ENCODE measurements at regions not wholly inside any gene's neighbourhood (a gene's known extent, or its start where the extent isn't known, plus 50 kb on each side); places are given as distances from the start of the nearest gene placed in this dataset.

GRCh38 chr17:33602981-33603380, 309.9 kb upstream of the ASIC2 start:
- no peak for TF ChIP-seq GATA3 (IDR thresholded peaks at IDR 0.05; ENCODE audit: low read depth, low read length)
- TF ChIP-seq GATA2 (IDR thresholded peaks at IDR 0.05; ENCODE audit: low read depth, low read length): no peak

GRCh38 chr17:33603789-33604188, 310.7 kb upstream of the ASIC2 start:
- TF ChIP-seq GATA2 (IDR thresholded peaks at IDR 0.05; ENCODE audit: low read depth, low read length): no peak
- TF ChIP-seq GATA3 (IDR thresholded peaks at IDR 0.05; ENCODE audit: low read depth, low read length): no peak

DNA sequence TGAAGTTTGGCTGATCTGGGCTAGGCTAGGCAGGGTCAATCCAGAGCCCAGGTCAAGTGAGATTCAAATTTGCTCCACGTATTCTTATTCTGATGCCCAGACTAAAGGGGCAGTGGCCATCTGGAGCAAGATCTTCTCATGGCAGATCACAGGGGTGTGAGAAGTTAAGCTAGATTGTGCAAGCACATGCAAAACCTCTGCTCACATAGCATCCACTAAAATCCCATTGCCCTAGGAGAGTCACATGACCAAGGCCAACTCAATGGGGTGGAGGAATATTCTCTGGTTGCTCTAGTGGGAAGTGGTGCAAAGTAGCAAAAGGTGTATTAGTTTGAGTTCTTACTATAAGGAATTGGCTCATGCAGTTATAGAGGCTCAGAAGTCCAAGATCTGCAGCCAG, 318.4 kb upstream of the ASIC2 start:
- TF ChIP-seq GATA3 (IDR thresholded peaks at IDR 0.05; ENCODE audit: low read depth, low read length): no peak
- TF ChIP-seq GATA2 (IDR thresholded peaks at IDR 0.05; ENCODE audit: low read depth, low read length): no peak

DNA sequence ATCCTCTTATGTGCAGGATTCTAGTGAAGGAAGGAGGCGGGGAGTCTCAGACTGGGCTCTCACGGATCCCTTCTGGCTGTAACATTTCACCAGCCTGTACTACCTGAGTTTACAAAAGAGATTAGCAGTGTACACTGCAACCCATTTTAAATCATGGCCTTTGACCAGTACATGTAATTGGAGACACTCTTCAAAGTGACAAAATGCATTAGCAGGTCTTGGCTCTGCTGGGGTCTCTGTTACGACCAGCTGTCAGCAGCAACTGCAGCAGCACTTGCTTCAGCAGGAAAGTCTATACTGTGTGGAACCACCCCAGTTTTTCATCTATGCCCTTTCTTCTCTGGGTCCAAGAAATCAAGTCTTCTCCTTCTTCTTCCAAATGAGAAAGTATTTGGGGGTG, 322.8 kb upstream of the ASIC2 start:
- TF ChIP-seq GATA2 (IDR thresholded peaks at IDR 0.05; ENCODE audit: low read depth, low read length) (no peak), GATA3 (IDR thresholded peaks at IDR 0.05; ENCODE audit: low read depth, low read length) (no peak)

GRCh38 chr17:33623841-33624240, 330.7 kb upstream of the ASIC2 start:
- TF ChIP-seq GATA3 (IDR thresholded peaks at IDR 0.05; ENCODE audit: low read depth, low read length) (no peak), GATA2 (IDR thresholded peaks at IDR 0.05; ENCODE audit: low read depth, low read length) (no peak)

DNA sequence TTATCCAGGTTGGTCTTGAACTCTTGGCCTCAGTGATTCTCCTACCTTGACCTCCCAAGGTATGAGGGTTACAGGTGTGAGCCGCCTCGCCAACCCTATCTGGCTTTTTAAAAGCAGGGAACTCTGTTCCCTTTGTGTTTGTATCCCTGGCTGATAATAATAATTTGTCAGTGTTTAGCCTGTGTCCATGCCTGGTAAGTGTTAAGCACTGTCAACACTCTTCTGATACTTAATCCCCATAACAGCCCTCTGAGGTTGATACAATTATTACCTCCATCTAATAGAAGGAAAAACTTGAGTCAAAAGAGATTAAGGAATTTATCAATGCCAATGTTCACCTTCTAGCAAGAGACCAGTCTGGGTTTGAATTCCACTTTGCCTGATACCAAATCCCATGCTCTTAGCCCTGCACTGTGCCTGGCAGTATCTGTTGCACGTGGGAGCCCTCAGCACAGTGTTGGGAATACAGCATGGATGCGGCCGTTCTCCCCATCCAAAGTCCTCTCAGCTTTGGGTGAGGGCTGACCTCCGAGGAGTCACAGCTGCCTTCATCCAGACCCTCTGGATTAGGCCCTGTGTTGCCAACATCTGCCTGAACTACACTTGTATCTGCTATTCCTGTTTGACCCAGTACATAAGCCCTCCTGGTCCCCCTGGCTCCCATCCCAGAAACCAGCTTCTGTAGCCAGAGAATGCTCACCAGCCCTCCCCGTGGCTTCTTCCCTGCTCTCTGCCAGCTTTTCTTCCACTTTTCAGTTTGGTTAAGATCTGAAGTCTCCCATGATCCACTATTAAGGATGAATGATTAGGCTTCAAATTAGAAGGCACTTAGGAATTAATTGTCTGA, 335.6 kb upstream of the ASIC2 start:
- TF ChIP-seq GATA2 (IDR thresholded peaks at IDR 0.05; ENCODE audit: low read depth, low read length) (no peak), GATA3 (IDR thresholded peaks at IDR 0.05; ENCODE audit: low read depth, low read length) (no peak)

DNA sequence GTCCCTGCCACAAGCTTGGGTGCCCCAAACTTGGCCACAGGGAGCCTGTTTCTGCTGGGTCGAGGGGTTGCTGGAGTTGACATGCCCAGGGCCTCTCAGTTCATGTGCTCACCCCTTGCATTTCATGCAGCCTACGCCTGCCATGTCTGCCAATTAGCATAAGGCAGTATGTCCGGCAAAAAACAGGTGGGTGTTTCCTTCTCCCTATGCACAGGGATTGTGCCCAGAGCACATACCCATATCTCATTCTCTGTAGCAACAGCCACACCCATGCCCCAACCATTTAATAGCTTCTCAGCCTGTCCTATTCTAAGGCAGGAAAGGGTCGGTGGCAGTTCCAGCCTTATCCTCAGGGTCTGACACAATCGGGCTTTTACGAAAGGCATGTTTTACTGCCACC, 340.4 kb upstream of the ASIC2 start:
- no peak for TF ChIP-seq GATA2 (IDR thresholded peaks at IDR 0.05; ENCODE audit: low read depth, low read length)
- TF ChIP-seq GATA3 (IDR thresholded peaks at IDR 0.05; ENCODE audit: low read depth, low read length): no peak

DNA sequence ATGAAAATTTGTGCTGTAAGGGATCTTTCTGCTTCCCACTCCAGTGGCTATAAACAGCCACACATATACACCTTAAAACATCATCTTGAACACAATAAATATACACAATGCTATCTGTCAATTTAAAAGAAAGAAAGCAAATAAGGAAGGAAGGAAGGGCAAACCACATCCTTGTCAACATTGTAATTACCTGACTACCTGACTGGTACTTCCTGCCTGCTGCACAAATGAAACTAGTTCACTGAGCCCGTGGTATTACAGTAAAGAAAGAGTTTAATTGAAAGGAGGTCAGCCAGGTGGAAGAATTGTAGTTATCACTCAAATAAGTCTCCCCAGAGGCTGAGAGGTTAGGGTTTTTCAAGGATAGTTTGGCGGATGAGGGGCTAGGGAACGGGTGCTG, 344.4 kb upstream of the ASIC2 start:
- TF ChIP-seq GATA3 (IDR thresholded peaks at IDR 0.05; ENCODE audit: low read depth, low read length): no peak

DNA sequence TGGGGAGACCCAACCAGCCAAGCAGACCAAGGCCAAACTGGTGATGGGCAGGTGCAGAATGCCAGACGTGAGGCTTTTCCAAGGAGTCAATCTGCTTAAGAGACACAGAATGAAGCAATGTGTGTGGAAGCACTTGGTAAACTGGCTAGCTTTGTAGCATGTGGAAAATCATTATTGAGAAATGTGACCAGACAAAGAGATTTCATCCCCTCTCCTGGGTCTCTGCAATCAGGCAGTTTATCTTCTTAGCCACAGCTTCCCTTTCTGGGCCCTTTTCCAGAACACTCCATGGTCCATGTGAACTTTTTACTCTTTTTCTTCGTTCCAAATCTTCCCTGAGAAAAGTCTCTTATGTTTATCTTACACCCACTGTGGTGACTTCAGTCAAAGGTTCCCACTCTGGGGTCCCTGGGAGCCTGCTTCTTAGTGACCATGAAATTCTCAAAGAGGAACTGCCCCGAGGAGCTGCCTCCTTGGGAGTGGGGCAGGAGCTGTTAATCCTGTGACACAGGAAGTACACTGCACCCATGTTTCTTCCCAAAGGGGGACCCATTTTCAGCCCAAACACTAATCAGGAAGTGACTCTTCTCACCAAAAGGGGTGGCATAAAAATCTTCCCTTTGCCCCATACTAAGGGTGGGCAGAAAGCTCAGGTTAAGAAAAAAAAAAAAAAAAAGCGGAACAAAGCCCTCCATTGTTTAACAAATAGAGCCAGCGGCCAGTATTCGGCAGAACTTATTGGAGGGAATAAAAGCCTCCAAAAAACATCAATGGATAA, 346.2 kb upstream of the ASIC2 start:
- TF ChIP-seq GATA2 (IDR thresholded peaks at IDR 0.05; ENCODE audit: low read depth, low read length): no peak
- TF ChIP-seq GATA3 (IDR thresholded peaks at IDR 0.05; ENCODE audit: low read depth, low read length): no peak

GRCh38 chr17:33640629-33641028, 347.5 kb upstream of the ASIC2 start:
- TF ChIP-seq GATA2 (IDR thresholded peaks at IDR 0.05; ENCODE audit: low read depth, low read length) (no peak), GATA3 (IDR thresholded peaks at IDR 0.05; ENCODE audit: low read depth, low read length) (no peak)

DNA sequence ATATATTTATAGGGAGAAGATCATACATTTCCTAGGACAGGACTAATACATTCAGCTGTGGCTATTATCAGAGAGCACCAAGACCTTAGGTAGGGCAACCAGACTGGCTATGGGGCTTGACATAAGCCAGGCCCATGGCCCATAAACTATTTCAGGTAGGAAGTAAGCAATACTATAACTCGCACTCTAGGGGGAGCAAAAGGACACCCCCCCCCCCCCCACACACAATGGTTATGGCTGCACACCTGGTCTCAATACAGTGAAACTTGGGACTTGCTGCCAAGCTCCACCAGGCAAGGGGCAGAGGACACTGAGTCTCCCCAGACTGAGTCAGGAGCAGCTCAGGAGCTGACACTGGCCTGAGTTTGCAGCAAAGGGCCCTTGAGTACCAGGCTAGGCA, 348.9 kb upstream of the ASIC2 start:
- no peak for TF ChIP-seq GATA2 (IDR thresholded peaks at IDR 0.05; ENCODE audit: low read depth, low read length)
- no peak for TF ChIP-seq GATA3 (IDR thresholded peaks at IDR 0.05; ENCODE audit: low read depth, low read length)

GRCh38 chr17:33647956-33648355, 354.9 kb upstream of the ASIC2 start:
- TF ChIP-seq GATA3 (IDR thresholded peaks at IDR 0.05; ENCODE audit: low read depth, low read length) (no peak), GATA2 (IDR thresholded peaks at IDR 0.05; ENCODE audit: low read depth, low read length) (peak; percentile 23; the same call in 1 of the 2 replicates)

GRCh38 chr17:33650304-33650703, 357.2 kb upstream of the ASIC2 start:
- no peak for TF ChIP-seq GATA2 (IDR thresholded peaks at IDR 0.05; ENCODE audit: low read depth, low read length)
- no peak for TF ChIP-seq GATA3 (IDR thresholded peaks at IDR 0.05; ENCODE audit: low read depth, low read length)

GRCh38 chr17:33651686-33652085, 358.6 kb upstream of the ASIC2 start:
- no peak for TF ChIP-seq GATA2 (IDR thresholded peaks at IDR 0.05; ENCODE audit: low read depth, low read length)
- no peak for TF ChIP-seq GATA3 (IDR thresholded peaks at IDR 0.05; ENCODE audit: low read depth, low read length)
